ENCODE measurements at regions not wholly inside any gene's neighbourhood (a gene's known extent, or its start where the extent isn't known, plus 50 kb on each side); places are given as distances from the start of the nearest gene placed in this dataset.
A peak's percentile ranks its signal among the peaks of the same experiment; 100 is the strongest.
"Not testable (repeated sequence)": the region's sequence is repeated elsewhere in the genome, so short reads cannot be mapped to it uniquely, and the experiment has no call there.

- DNase-seq (ENCODE audit: low spot score): no peak
- in situ Hi-C loops (cut with HindIII; ENCODE audit: low sequenced_read_pairs): no loop called here
Observed at GRCh38 chr5:104071887-104072286, 509.3 kb upstream of the NUDT12 start.

GRCh38 chr5:104062621-104063377, 500.2 kb upstream of the NUDT12 start:
- DNase-seq (ENCODE audit: low spot score): no peak
- in situ Hi-C loops (cut with HindIII; ENCODE audit: low sequenced_read_pairs): no loop called here

GRCh38 chr5:104061707-104062106, 499.1 kb upstream of the NUDT12 start:
- no peak for DNase-seq (ENCODE audit: low spot score)
- in situ Hi-C loops (cut with HindIII; ENCODE audit: low sequenced_read_pairs): no loop called here

GRCh38 chr5:104053353-104053649, 490.7 kb upstream of the NUDT12 start:
- peak; percentile 5 for DNase-seq (ENCODE audit: low spot score)
- in situ Hi-C loops (cut with HindIII; ENCODE audit: low sequenced_read_pairs): no loop called here

- in situ Hi-C loops (cut with HindIII; ENCODE audit: low sequenced_read_pairs): no loop called here
- DNase-seq (ENCODE audit: low spot score): no peak
Observed at GRCh38 chr5:104052558-104053352, 490.2 kb upstream of the NUDT12 start.

- DNase-seq (ENCODE audit: low spot score): no peak
- in situ Hi-C loops (cut with HindIII; ENCODE audit: low sequenced_read_pairs): no loop called here
Observed at GRCh38 chr5:104050436-104050835, 487.8 kb upstream of the NUDT12 start.

GRCh38 chr5:104049752-104050151, 487.2 kb upstream of the NUDT12 start:
- in situ Hi-C loops (cut with HindIII; ENCODE audit: low sequenced_read_pairs): no loop called here
- DNase-seq (ENCODE audit: low spot score): no peak

- DNase-seq (ENCODE audit: low spot score): no peak
- in situ Hi-C loops (cut with HindIII; ENCODE audit: low sequenced_read_pairs): no loop called here
Observed at GRCh38 chr5:104048231-104048630, 485.6 kb upstream of the NUDT12 start.

- no peak for DNase-seq (ENCODE audit: low spot score)
- in situ Hi-C loops (cut with HindIII; ENCODE audit: low sequenced_read_pairs): no loop called here
Observed at GRCh38 chr5:104045987-104046386, 483.4 kb upstream of the NUDT12 start.

GRCh38 chr5:104039871-104040270, 477.3 kb upstream of the NUDT12 start:
- in situ Hi-C loops (cut with HindIII; ENCODE audit: low sequenced_read_pairs); DNase-seq (ENCODE audit: low spot score): not testable (repeated sequence)

- DNase-seq (ENCODE audit: low spot score); in situ Hi-C loops (cut with HindIII; ENCODE audit: low sequenced_read_pairs): not testable (repeated sequence)
Observed at GRCh38 chr5:104037136-104037535, 474.5 kb upstream of the NUDT12 start.

GRCh38 chr5:104033186-104033585, 470.6 kb upstream of the NUDT12 start:
- DNase-seq (ENCODE audit: low spot score); in situ Hi-C loops (cut with HindIII; ENCODE audit: low sequenced_read_pairs): not testable (repeated sequence)

GRCh38 chr5:104024538-104024937, 461.9 kb upstream of the NUDT12 start:
- in situ Hi-C loops (cut with HindIII; ENCODE audit: low sequenced_read_pairs): no loop called here
- no peak for DNase-seq (ENCODE audit: low spot score)

GRCh38 chr5:104023739-104024138, 461.1 kb upstream of the NUDT12 start:
- DNase-seq (ENCODE audit: low spot score): no peak
- in situ Hi-C loops (cut with HindIII; ENCODE audit: low sequenced_read_pairs): no loop called here

GRCh38 chr5:104019956-104020355, 457.4 kb upstream of the NUDT12 start:
- DNase-seq (ENCODE audit: low spot score): no peak
- in situ Hi-C loops (cut with HindIII; ENCODE audit: low sequenced_read_pairs): no loop called here

GRCh38 chr5:104018299-104018698, 455.7 kb upstream of the NUDT12 start:
- no peak for DNase-seq (ENCODE audit: low spot score)
- in situ Hi-C loops (cut with HindIII; ENCODE audit: low sequenced_read_pairs): no loop called here

GRCh38 chr5:104016646-104017045, 454.1 kb upstream of the NUDT12 start:
- in situ Hi-C loops (cut with HindIII; ENCODE audit: low sequenced_read_pairs): no loop called here
- DNase-seq (ENCODE audit: low spot score): no peak

GRCh38 chr5:104015765-104016164, 453.2 kb upstream of the NUDT12 start:
- in situ Hi-C loops (cut with HindIII; ENCODE audit: low sequenced_read_pairs): no loop called here
- DNase-seq (ENCODE audit: low spot score): no peak

GRCh38 chr5:104002783-104003182, 440.2 kb upstream of the NUDT12 start:
- in situ Hi-C loops (cut with HindIII; ENCODE audit: low sequenced_read_pairs); DNase-seq (ENCODE audit: low spot score): not testable (repeated sequence)

- in situ Hi-C loops (cut with HindIII; ENCODE audit: low sequenced_read_pairs): no loop called here
- no peak for DNase-seq (ENCODE audit: low spot score)
Observed at GRCh38 chr5:104001136-104001535, 438.5 kb upstream of the NUDT12 start.

- in situ Hi-C loops (cut with HindIII; ENCODE audit: low sequenced_read_pairs): no loop called here
- no peak for DNase-seq (ENCODE audit: low spot score)
Observed at GRCh38 chr5:103993031-103993430, 430.4 kb upstream of the NUDT12 start.
